ENCODE measurements at regions not wholly inside any gene's neighbourhood (a gene's known extent, or its start where the extent isn't known, plus 50 kb on each side); places are given as distances from the start of the nearest gene placed in this dataset.
"Not testable (repeated sequence)": the region's sequence is repeated elsewhere in the genome, so short reads cannot be mapped to it uniquely, and the experiment has no call there.

GRCh38 chr15:38793206-38793810 lies 228.7 kb upstream of the RASGRP1 start:
- H3K9me3 ChIP-seq (ENCODE audit: low read length) = no peaks in the 10 kb centered on the region
- no peak overlapping the region for H3K4me3 ChIP-seq (ENCODE audit: low read length)
- no peaks in the 10 kb centered on the region for H3K79me2 ChIP-seq (ENCODE audit: low read length)
- H4K20me1 ChIP-seq (ENCODE audit: insufficient read depth, low read depth, low read length) = no peaks in the 10 kb centered on the region
- H3K4me2 ChIP-seq (ENCODE audit: low read depth, low read length, poor library complexity, severe bottlenecking) = no peak overlapping the region
- no peaks in the 10 kb centered on the region for H3K36me3 ChIP-seq (ENCODE audit: insufficient read depth, low read length)
- DNase-seq = no peak
- no peak overlapping the region for H3K9ac ChIP-seq (ENCODE audit: low read length)
- H2AFZ ChIP-seq (ENCODE audit: low read length) = no peak overlapping the region
- no peaks in the 10 kb centered on the region for H3K4me1 ChIP-seq (ENCODE audit: low read length)
- H3K27me3 ChIP-seq (ENCODE audit: low read length) = no peaks in the 10 kb centered on the region
- no peak overlapping the region for H3K27ac ChIP-seq (ENCODE audit: low read length)
- H3K9me2 ChIP-seq (replicated peaks; ENCODE audit: insufficient read depth, low read length) = no peaks in the 10 kb centered on the region

GRCh38 chr15:38795471-38796245 lies 231.0 kb upstream of the RASGRP1 start:
- Histone ChIP-seq H2AFZ (ENCODE audit: low read length) (no peak overlapping the region), H3K9me2 (replicated peaks; ENCODE audit: insufficient read depth, low read length) (no peaks in the 10 kb centered on the region), H3K27ac (ENCODE audit: low read length) (no peak overlapping the region), H3K36me3 (ENCODE audit: insufficient read depth, low read length) (no peaks in the 10 kb centered on the region), H3K4me3 (ENCODE audit: low read length) (no peak overlapping the region), H3K9ac (ENCODE audit: low read length) (no peak overlapping the region), H3K9me3 (ENCODE audit: low read length) (no peaks in the 10 kb centered on the region), H3K79me2 (ENCODE audit: low read length) (no peaks in the 10 kb centered on the region), H3K4me1 (ENCODE audit: low read length) (no peaks in the 10 kb centered on the region), H3K27me3 (ENCODE audit: low read length) (no peaks in the 10 kb centered on the region), H4K20me1 (ENCODE audit: insufficient read depth, low read depth, low read length) (no peaks in the 10 kb centered on the region), H3K4me2 (ENCODE audit: low read depth, low read length, poor library complexity, severe bottlenecking) (no peak overlapping the region)
- no peak for DNase-seq

GRCh38 chr15:38796589-38796988 lies 232.0 kb upstream of the RASGRP1 start:
- no peak for DNase-seq
- no peak overlapping the region for H3K4me2 ChIP-seq (ENCODE audit: low read depth, low read length, poor library complexity, severe bottlenecking)
- no peak overlapping the region for H3K9ac ChIP-seq (ENCODE audit: low read length)
- no peak overlapping the region for H2AFZ ChIP-seq (ENCODE audit: low read length)
- H3K27me3 ChIP-seq (ENCODE audit: low read length) = no peaks in the 10 kb centered on the region
- H3K9me3 ChIP-seq (ENCODE audit: low read length) = no peaks in the 10 kb centered on the region
- H3K27ac ChIP-seq (ENCODE audit: low read length) = no peak overlapping the region
- H3K36me3 ChIP-seq (ENCODE audit: insufficient read depth, low read length) = no peaks in the 10 kb centered on the region
- no peaks in the 10 kb centered on the region for H4K20me1 ChIP-seq (ENCODE audit: insufficient read depth, low read depth, low read length)
- H3K79me2 ChIP-seq (ENCODE audit: low read length) = no peaks in the 10 kb centered on the region
- H3K4me1 ChIP-seq (ENCODE audit: low read length) = no peaks in the 10 kb centered on the region
- no peak overlapping the region for H3K4me3 ChIP-seq (ENCODE audit: low read length)
- no peaks in the 10 kb centered on the region for H3K9me2 ChIP-seq (replicated peaks; ENCODE audit: insufficient read depth, low read length)

DNA sequence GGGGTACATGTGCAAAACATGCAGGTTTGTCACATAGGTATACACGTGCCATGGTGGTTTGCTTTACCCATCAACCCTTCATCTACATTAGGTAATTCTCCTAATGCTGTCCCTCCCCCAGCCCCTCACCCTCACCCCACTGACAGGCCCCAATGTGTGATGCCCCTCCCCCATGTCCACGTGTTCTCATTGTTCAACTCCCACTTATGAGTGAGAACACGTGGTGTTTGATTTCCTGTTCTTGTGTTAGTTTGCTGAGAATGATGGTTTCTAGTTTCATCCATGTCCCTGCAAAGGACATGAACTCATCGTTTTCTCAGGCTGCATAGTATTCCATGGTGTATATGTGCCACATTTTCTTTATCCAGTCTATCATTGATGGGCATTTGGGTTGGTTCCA lies 232.9 kb upstream of the RASGRP1 start:
- H3K4me3 ChIP-seq (ENCODE audit: low read length); H2AFZ ChIP-seq (ENCODE audit: low read length); H3K27ac ChIP-seq (ENCODE audit: low read length); DNase-seq; H3K4me2 ChIP-seq (ENCODE audit: low read depth, low read length, poor library complexity, severe bottlenecking); H3K4me1 ChIP-seq (ENCODE audit: low read length); H3K9me2 ChIP-seq (replicated peaks; ENCODE audit: insufficient read depth, low read length); H3K9ac ChIP-seq (ENCODE audit: low read length); H4K20me1 ChIP-seq (ENCODE audit: insufficient read depth, low read depth, low read length); H3K9me3 ChIP-seq (ENCODE audit: low read length); H3K79me2 ChIP-seq (ENCODE audit: low read length); H3K36me3 ChIP-seq (ENCODE audit: insufficient read depth, low read length); H3K27me3 ChIP-seq (ENCODE audit: low read length): not testable (repeated sequence)

DNA sequence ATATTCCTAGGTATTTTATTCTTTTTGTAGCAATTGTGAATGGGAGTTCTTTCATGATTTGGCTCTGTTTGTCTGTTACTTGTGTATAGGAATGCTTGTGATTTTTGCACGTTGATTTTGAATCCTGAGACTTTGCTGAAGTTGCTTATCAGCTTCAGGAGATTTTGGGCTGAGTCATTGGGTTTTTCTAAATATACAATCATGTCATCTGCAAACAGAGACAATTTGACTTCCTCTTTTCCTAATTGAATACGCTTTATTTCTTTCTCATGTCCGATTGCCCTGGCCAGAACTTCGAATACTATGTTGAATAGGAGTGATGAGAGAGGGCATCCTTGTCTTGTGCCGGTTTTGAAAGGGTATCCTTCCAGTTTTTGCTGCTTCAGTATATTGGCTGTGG lies 234.6 kb upstream of the RASGRP1 start:
- H3K79me2 ChIP-seq (ENCODE audit: low read length); H3K27ac ChIP-seq (ENCODE audit: low read length); H3K36me3 ChIP-seq (ENCODE audit: insufficient read depth, low read length); H4K20me1 ChIP-seq (ENCODE audit: insufficient read depth, low read depth, low read length); H2AFZ ChIP-seq (ENCODE audit: low read length); H3K27me3 ChIP-seq (ENCODE audit: low read length); DNase-seq; H3K9me2 ChIP-seq (replicated peaks; ENCODE audit: insufficient read depth, low read length); H3K4me1 ChIP-seq (ENCODE audit: low read length); H3K4me2 ChIP-seq (ENCODE audit: low read depth, low read length, poor library complexity, severe bottlenecking); H3K9me3 ChIP-seq (ENCODE audit: low read length); H3K4me3 ChIP-seq (ENCODE audit: low read length); H3K9ac ChIP-seq (ENCODE audit: low read length): not testable (repeated sequence)

DNA sequence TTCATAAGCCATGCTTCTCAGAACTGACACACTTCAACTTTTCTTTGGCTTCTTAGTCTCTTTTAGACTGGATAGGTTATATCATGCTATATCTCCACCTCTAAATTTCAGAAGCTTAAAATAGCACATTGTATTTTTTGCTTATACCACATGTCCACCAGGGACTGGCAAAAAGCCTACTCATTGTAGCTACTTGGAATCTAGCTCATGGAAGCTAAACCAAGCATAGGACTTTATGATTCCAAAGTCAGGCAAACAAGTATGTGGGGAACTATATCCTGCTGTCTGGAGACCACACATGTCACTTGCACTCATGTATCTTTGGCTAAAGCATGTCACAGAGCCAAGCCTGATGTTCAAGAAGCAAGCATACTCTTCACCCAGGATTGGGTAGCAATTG lies 245.0 kb upstream of the RASGRP1 start:
- no peak for DNase-seq
- H3K27ac ChIP-seq (ENCODE audit: low read length) = no peak overlapping the region
- H3K4me3 ChIP-seq (ENCODE audit: low read length) = no peak overlapping the region
- no peak overlapping the region for H3K4me2 ChIP-seq (ENCODE audit: low read depth, low read length, poor library complexity, severe bottlenecking)
- no peaks in the 10 kb centered on the region for H3K79me2 ChIP-seq (ENCODE audit: low read length)
- H4K20me1 ChIP-seq (ENCODE audit: insufficient read depth, low read depth, low read length) = no peaks in the 10 kb centered on the region
- H3K36me3 ChIP-seq (ENCODE audit: insufficient read depth, low read length) = no peaks in the 10 kb centered on the region
- H3K4me1 ChIP-seq (ENCODE audit: low read length) = no peaks in the 10 kb centered on the region
- no peaks in the 10 kb centered on the region for H3K9me3 ChIP-seq (ENCODE audit: low read length)
- no peak overlapping the region for H2AFZ ChIP-seq (ENCODE audit: low read length)
- H3K9ac ChIP-seq (ENCODE audit: low read length) = no peak overlapping the region
- no peaks in the 10 kb centered on the region for H3K9me2 ChIP-seq (replicated peaks; ENCODE audit: insufficient read depth, low read length)
- no peaks in the 10 kb centered on the region for H3K27me3 ChIP-seq (ENCODE audit: low read length)

DNA sequence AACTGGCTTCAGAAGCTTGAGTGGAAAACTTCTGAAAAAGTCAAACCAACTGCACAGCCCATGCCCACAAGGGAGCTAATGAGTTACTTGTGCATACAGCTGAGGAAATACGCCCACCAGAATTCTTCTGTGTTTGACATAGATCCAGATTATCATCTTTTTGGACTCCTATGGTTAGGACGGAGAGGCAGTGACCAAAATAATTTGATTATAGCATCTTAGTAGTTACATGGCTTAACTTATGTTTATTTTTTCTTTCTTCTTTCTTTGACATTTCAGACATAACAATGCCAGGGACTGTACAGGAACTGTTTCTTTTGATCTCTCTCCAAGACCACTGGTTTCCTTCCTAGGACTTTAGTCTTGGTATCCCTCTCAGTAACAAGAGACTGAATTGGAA lies 246.1 kb upstream of the RASGRP1 start:
- no peak overlapping the region for H3K27ac ChIP-seq (ENCODE audit: low read length)
- H3K9me2 ChIP-seq (replicated peaks; ENCODE audit: insufficient read depth, low read length) = no peaks in the 10 kb centered on the region
- no peaks in the 10 kb centered on the region for H3K4me1 ChIP-seq (ENCODE audit: low read length)
- no peak overlapping the region for H3K4me3 ChIP-seq (ENCODE audit: low read length)
- no peaks in the 10 kb centered on the region for H3K79me2 ChIP-seq (ENCODE audit: low read length)
- DNase-seq = no peak
- no peaks in the 10 kb centered on the region for H4K20me1 ChIP-seq (ENCODE audit: insufficient read depth, low read depth, low read length)
- H3K9ac ChIP-seq (ENCODE audit: low read length) = no peak overlapping the region
- H3K36me3 ChIP-seq (ENCODE audit: insufficient read depth, low read length) = no peaks in the 10 kb centered on the region
- no peak overlapping the region for H2AFZ ChIP-seq (ENCODE audit: low read length)
- no peaks in the 10 kb centered on the region for H3K27me3 ChIP-seq (ENCODE audit: low read length)
- H3K4me2 ChIP-seq (ENCODE audit: low read depth, low read length, poor library complexity, severe bottlenecking) = no peak overlapping the region
- H3K9me3 ChIP-seq (ENCODE audit: low read length) = no peaks in the 10 kb centered on the region

- not testable (repeated sequence) for H3K27me3 ChIP-seq (ENCODE audit: low read length); H2AFZ ChIP-seq (ENCODE audit: low read length); H3K4me3 ChIP-seq (ENCODE audit: low read length); H3K36me3 ChIP-seq (ENCODE audit: insufficient read depth, low read length); H3K9me3 ChIP-seq (ENCODE audit: low read length); H3K9ac ChIP-seq (ENCODE audit: low read length); H3K4me1 ChIP-seq (ENCODE audit: low read length); H3K4me2 ChIP-seq (ENCODE audit: low read depth, low read length, poor library complexity, severe bottlenecking); H4K20me1 ChIP-seq (ENCODE audit: insufficient read depth, low read depth, low read length); H3K27ac ChIP-seq (ENCODE audit: low read length); DNase-seq; H3K79me2 ChIP-seq (ENCODE audit: low read length); H3K9me2 ChIP-seq (replicated peaks; ENCODE audit: insufficient read depth, low read length)
Observed at GRCh38 chr15:38814254-38814653, 249.6 kb upstream of the RASGRP1 start.

Data from Karpas-422 (cell line).